HS-27A (cell line): ENCODE measurements at regions not wholly inside any gene's neighbourhood (a gene's known extent, or its start where the extent isn't known, plus 50 kb on each side); places are given as distances from the start of the nearest gene placed in this dataset.

Experiments
- DNase-seq: peaks from one replicate; pipeline ENCODE4 v3.0.0-alpha.2; 2012; ENCODE audit warnings: low read depth, missing footprints

DNA sequence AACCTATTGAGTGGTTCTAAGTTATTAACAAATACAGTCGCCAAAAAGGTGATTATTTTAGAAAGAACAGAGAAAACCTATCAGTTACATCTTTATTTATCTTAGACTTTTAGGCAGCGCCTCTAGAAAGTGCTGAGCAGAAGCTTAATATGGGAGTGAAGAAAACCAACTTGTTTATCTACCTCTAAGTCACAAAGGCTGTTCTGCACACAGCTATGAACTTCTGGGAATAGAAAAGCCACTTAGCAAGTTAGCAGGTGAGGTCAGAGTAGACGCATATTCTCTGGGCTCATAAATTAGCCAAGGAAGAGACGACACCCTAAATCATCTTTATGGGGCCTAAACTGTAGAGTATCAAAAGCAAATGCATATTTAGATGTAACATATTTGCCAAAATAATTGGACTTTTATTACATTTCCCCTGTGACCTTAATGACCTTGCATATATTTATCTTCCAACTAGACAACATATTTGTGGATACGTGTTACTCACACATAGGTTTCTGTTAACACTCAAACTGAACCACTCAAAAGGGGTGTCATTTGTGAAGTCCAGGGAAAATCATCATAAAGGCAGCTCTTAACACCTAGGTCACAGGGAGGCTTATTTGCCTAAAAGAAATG lies 267.1 kb downstream of the ADGB start:
- DNase-seq: no peak

DNA sequence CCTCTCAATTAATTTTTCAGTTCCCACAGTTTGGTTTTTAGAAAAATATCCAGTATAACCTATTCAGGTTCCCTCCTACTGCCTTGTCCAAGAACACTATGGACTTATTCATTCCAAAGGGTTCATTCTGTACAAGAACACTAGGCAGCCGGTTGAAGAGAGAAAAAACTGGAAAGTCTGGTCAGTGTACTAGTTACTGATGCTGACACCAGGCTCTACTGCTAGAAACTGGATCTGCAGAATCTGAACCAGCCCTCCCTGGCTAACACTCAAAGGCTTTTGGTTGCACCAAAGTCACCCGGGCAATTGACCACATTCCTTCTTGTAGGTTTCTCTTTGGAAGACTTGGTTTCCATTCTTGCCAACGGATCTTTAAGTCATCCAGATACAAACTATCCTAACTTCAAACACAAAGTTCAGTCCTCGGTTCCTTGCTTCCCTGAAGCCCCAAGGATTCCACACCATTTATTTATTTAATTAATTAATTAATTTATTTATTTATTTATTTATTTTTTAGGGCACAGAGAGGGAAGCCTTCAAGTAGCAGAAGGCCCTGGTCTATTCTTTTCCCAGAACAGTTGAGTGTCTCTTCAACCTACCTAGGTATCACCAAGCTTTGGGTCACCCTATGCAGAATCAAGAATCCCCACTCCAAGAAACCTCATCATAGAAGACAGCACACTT lies 268.1 kb downstream of the ADGB start:
- DNase-seq: no peak

DNA sequence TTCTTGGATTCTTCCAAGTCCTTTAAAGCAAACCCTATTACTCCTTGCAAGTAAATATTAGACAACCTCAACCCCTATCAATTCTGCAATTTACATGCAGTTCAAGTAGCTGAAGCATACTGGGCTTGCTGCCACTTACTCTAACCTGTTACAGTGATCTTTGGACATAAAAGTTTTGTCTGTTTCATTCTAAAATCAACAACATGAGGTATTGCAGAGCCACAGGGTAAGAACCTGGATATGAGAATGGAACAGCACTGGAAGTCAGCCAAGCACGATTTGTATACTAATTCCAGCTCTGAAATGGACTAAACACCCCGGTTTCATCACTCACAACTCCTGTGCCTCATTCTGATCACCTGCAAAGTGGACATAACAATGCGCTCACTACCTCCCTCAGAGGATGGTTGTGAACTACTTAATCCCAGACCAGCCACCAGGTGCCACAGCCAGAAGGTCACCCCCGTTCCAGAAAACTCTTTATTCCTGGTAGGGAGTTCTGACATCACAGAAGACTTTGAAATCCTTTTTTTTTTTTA lies 270.0 kb downstream of the ADGB start:
- DNase-seq: no peak

DNA sequence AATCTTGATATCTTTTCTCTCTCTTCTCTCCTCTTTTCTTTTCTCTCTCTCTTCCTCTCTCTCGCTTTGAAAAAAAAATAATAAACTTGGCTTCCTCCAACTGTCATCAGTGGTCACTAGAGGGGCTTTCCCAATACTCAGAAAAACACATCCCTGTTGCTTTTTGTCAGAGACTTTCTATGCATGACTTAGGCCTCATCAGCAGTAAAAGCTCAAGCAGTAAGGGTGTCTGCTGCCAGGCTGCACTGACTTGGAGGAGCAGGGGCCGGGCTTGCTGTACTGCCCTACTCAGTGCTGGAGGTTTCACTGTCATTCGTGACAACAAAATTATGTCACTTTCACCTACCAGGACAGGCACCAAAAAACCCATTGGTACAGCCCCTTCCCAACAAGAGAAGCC lies 272.0 kb downstream of the ADGB start:
- DNase-seq: no peak

DNA sequence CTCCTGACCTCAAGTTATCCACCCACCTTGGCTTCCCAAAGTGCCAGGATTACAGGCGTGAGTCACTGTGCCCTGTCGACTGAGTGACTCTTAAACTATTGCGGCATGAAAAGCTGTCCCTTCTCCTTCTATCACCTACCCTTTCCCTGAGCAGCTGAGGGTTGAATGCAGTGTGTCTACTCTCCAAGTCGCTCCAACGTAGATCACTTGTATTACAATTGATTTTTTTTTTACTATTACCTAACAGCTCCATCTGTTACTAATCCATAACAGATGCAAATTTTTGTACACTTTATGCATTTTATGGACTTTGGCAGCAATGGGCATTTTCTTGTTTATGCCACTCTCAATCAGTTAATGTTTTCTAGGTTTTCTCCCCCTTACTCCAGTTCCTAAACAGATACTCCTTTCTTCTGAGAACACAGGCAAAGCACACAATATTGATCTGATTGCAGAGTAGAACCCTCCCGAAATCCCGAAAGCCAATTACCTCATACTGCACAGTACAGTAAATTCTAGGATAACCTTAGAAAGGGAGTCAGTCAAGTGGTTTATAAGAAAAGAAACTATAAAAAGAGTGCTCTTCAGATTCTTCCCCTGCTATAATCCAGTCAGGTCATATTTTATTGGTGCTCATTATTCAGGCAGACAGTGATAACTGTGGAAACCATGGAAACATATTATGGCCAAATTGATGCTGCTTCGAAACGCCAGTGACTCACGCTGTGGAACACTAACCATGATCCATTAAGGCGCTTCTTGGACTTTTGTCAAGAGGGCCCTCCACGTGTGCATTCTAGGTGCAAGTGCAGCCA lies 273.0 kb downstream of the ADGB start:
- DNase-seq: no peak

DNA sequence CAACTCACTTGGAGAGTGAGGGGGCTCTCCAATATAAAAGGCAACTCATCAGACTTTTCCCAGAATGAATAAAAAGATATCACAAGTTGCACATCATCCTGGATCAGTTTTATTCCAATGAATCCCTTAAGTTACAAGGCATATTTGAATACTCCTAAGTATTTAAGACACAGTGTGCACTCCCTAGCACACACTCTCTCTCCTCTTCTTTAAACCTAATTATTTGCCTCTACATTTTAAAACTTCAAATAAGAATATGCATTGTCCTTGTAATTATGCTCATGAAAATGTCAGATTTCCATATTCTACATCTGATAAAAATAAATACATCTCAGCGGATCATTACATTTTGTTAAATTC lies 273.6 kb downstream of the ADGB start:
- DNase-seq: no peak

DNA sequence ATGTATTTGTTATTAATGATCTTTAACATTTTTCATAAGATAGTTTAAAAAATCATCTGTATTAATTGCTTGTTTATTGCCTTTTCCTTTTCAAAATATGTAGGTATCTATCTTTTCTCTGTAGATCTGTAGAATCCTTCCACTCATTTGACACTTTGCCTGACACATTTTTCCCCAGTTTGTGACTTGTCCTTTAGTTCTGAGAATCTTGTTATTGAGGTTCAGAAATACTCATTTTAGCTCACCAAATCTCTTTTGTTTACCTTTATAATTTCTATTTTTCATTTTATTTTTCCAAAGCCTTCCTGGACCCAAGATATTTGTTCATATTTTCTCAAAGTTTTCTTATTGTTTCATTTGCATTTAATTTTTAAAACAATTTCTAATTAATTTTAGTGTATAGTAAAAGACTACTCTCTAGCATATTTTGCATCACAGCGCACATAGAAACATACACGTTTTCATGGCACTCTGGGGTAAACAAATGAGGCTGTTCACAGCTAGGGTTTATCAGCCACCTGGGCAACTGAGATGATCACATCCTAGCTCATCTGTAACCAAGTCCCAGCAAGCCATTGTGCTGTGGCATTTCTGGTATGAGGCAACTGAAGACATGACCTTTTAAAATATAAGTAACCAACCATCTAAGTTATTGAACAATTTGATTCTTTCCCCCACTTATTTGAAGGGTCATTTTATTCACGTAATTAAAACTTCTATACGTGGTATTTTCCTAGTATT lies 275.7 kb downstream of the ADGB start:
- no peak for DNase-seq

DNA sequence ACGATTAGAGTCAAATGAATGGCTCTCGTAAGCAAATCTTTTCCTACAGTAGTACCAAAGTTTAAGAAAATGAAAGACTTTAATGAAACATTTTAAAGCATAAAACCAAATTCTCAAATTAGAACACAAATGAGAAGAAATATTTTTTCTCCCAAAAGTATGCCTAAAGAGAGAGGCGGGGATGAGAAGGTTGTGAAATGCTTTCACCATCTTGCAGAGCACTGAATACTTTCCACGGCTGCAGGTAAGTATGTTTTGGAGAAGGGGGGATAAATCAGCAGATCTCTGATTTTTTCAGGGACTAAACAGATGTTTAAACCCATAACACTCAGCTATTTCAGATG lies 277.1 kb downstream of the ADGB start:
- DNase-seq: no peak

DNA sequence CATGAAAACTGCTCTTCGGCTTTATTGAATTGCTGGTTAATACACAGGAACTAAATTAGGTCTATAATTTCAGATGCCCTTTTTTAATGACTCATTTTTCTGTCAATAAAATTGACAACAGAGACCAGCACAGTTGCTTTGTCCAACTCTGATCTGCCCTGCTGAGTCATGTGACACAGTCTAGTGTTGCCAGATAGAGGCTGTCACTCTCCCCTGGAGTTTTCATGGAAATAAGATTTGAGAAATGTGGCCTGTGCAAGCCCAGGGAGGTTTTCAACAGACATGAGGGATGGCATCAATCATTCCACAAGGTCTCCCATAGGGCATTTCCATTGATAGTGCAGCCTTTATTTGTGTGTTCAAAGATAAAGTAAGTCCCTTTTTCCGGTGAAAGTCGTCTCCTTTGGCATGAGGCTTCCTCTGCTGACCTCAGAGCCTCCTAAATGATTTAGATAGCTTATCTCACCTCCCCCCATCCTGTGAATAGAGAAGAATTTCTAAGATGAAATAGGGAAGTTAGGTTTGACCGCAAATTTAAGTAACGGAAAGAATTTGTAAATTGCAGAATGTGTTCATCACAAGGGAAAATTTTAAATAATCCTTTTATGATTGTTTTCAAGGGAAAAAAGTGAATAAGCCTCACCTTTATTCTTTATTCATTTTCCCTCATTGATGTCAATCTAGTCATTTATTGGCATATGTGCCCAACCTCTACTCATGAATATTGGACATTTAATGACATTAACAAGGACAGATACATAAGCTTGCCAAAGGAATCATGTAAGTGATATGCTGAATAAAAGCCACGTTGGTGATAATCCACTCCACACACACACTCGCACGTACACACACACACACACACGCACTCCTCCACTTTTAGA lies 277.7 kb downstream of the ADGB start:
- DNase-seq: no peak

DNA sequence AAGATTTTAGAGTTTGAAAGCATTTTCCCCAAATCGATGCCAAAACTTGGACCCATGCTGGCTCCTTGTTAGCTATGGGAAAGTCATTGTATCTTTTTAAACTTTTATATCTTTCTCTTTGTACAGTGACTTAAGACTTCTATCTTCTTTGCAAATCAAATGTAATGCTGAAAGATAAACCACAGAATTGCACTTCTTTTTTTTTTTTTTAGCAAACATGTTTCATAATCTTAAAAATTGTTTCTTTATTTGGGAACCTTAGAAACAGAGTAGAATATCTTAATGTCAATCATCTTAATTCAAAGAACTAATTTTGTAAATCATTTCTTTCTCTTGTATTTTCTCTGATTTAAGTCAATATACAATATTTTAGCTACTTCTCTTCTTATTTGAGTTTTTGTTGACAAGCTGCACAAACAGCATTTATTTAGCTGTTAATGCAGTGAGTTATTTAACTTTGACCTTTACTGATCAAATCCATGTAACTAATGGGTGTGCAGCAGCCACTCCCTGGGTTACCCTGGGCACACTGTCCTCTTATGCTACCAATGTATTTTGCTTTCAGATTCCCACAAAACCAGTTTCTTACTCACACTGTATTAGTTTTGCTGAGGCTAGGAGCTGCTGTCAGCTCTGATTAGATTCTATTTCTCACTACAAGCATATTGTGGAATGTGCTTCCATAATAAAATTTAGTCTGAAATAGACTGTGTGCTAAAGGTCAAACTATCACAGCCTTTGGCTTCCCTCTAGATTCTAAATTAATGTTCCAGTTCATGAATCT lies 279.6 kb downstream of the ADGB start:
- DNase-seq: no peak

DNA sequence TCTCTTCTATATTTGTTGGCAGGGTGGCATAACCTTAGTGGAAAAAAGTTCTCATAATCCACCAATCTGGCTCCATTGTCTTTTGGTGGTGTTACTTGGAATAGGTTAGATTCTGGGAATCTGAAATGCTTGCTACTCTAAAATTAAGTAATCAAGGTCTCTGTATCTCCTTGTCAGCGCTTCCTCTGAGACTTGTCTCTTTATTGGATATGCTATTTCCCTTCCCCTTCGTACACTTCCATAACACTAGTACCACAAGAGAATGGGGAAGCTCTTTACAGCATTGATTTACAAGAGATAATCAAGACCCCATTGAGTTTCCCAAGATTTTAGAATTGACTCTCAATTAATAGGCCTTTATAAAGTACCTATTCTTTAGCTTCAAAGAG lies 280.2 kb downstream of the ADGB start:
- DNase-seq: no peak

DNA sequence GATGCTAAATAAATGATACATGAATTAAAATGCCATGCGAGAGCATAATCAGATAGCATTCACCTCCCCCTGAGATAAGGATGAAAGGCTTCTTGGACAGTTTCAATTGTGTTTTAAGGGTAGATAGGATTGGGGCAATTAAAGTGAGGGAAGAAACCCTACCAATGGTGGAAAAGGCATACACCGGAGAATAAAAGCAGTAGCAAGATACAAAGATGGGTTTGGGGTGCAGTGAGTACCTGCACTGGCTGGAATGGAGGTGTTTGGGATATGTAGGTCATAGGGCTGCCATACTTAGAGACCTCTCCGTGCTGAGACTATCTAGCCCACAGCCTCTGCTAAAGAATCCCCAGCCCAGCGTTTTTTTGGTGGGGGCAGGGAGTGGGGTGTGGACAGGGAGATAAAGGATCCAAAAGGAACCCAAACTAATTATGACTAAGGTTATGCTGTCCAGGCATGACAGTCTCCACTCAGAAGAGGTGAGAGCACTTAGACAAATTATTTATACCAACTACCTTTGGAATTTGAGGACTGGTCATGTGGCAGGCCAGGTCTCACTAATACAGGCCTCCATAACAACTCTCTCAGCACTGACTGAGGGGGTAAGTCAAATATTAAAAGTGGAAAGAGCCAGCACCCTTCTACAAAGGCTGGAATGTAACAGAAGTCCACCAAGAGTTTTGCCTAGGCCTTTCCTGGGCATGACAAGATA lies 280.8 kb downstream of the ADGB start:
- DNase-seq: no peak

DNA sequence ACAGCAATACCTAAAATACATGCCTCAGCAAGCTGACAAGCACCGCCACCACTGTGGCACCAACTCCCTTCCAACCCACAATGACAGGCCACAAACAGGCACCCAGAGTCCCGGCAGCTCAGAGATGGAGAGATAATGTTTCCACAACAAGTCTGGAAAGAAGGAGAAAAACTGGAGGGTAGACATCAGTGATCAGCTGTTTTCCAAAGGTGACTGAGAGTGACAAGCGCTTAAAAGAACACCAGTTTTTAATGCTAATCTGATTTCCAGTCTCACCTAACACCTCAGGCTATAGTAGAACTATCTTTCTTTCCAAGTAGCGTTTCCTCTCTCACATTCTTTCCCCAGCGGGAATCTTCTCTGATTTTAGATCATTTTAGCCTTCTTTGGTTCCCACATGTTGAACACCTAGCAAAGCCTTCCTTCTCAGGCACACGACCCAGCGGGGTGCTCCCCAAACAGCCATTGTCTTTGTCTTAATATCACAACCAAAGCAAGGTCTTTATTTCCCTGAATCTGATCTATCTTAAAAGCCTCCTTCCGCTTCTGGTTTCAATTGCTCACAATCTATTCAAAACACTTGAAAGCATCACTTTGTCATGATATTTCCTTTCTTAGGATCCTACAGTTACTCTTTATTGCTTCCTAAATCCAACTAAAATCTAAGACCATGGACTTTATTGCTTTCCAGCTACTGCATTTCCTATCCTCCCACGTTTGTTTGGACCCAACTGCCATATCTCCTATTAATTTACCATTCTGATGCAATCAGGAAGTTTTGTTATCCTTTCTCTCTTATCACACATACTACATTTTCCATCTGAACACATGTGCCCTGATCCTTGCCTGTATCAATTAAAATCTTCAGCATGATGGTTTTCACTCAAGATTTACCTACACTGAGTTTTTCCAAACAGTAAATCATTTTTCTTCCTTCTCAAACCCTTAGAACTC lies 282.7 kb downstream of the ADGB start:
- DNase-seq: no peak

DNA sequence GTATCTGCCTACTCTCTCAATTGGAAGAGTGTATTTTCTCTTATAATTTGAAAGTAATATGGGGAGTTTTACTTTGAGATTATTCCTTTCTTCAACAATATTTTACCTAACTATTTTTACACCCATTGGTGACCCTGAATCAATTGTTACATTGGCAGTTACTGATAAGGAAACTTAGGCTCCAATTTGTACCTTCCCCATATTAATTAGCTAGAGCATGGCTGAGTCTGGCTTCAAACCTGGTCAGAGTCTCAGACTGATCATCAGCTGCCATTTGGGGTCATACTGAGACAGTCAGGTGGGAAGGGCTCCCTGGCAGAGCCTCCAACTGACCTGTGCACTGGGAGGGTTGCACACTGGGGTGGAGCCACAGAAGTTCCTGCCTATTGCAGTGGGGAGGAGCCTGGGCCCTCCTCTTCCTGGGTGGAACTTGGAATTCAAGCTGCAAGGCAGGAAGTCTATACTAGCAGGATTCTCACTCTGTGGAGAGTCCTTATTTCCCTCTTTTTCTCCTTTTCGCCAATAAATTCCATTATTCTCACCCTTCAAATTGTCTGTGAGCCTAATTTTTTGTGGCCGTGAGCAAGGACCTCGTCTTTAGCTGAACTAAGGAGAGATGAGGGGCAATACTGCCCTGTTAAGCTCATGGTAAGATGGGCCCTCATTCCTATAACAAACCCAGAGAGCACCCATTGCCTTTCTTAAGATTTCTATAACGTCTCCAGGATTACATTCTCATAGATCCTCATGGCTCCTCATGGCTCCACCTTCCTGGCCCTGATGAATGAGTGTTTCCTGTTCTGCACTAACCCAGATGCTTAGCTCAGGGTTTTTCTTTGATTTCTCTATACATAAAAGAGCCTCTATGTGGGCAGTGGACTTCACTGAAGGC lies 285.1 kb downstream of the ADGB start:
- DNase-seq: no peak

DNA sequence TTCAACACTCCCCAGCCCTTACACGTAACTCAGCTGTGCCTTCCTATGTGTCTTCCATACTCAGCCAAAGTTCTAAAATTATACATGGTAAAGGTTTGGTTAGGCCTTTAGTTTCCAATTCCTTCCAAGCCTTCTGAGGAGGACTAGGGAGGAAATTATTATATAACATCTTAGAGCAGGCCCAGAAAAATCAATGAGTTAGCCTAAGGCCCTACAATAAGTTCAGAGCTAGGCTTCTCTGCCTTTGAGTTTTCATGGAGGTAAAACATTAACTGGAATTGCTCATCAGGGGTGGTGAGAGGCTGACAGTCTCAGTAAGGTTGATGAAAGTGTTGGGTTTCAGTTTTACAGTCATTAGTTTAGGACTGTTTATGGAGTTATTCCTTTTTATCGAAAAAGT lies 286.0 kb downstream of the ADGB start:
- DNase-seq: no peak

DNA sequence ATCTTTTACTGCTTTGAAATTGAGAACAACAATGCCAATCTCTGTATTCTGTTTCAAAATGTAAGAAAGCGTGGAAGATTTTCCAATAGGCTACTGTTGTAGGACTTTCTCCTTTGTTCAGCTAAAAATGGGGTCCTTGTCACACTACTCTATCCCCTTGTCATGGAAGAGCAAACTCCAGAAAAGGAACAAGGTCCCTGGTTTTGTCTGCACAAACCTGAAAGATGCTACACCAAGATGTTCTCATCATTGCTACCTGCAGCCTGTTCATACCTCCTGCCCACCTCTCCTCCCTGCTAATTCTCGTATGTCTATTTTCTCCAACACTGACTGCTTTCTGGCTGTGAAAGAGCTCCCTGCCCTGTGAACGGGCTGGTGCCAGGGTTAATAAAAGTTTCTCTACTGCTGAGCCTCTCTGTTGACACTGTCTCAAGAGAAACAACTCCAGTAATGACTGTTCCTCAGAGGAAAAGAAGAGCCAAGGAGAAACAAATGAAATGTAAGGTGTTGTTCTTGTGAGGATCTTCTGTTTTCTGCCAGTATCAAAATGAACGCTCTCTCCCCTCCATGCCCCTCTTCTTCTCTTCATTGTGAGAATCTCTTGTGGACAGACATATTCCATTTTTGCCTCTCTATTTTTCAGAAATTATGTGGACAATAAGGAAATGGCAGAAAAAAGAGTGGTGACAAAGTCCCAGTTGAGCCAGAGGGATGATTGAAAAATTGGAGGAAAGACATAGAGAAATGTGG lies 287.1 kb downstream of the ADGB start:
- DNase-seq: no peak
